GM18951 (cell line): ENCODE measurements at regions not wholly inside any gene's neighbourhood (a gene's known extent, or its start where the extent isn't known, plus 50 kb on each side); places are given as distances from the start of the nearest gene placed in this dataset.

Source experiments
- POLR2A ChIP-seq: IDR thresholded peaks from 4 replicates; pipeline ENCODE4 v1.6.1; 2011; ENCODE audit warnings: mild to moderate bottlenecking; ENCODE audit not compliant: insufficient read length, insufficient read depth; ENCODE audit errors: extremely low read depth
- in situ Hi-C: fragments of 300-500 bp; cut with MboI; formaldehyde crosslinking; loops from one replicate; pipeline ENCODE4 v1.12.0; 2022; ENCODE audit warnings: low sequenced_read_pairs, mixed read lengths, inconsistent platforms; ENCODE audit not compliant: unreplicated experiment

GRCh38 chr15:95709959-95710695, 620.4 kb upstream of the NR2F2 start:
- TF ChIP-seq POLR2A, result no peak
- in situ Hi-C loops, result no loop called here

- no peak for TF ChIP-seq POLR2A
- in situ Hi-C loops, result no loop called here
These were observed 617.7 kb upstream of the NR2F2 start for GRCh38 chr15:95712785-95713184.

- in situ Hi-C loops, result no loop called here
- no peak for TF ChIP-seq POLR2A
These were observed 617.2 kb upstream of the NR2F2 start for GRCh38 chr15:95713324-95713723.

DNA sequence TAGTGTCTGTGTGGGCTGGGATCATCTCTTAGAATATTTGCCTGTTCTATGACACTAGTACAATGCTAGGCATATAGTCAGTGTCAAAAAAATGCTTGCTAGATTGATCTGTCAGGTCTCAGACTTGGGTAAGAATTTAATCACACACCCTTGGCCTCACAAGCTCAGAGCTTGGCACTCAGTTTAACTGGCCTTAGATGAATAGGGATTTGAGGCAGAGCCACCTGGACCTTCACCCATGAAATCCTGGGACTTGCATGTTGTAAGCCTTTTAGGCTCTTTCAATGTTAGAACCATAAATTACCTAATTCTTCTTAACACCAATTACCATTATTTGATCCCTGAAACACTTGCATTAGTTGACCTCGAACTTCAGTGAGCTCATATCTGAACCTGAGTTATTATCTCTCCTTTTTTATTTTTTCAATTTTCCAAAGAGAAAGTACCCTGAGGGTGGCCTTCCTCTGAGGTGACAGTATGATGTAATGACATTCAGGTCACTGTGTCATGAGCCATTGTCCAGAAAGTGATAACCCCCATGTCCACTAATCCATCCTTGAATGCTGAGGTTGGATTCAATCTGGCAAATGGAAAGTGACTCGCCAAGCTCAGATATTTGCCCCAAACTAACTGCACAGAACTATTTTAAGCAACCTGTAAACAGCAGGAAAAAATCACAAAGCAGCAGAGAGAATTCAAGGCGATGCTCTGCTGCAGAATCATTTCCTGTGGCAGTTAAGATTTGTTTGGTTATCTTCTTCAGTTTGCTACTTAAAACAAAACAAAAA, 615.2 kb upstream of the NR2F2 start:
- in situ Hi-C loops, result no loop called here
- no peak for TF ChIP-seq POLR2A

DNA sequence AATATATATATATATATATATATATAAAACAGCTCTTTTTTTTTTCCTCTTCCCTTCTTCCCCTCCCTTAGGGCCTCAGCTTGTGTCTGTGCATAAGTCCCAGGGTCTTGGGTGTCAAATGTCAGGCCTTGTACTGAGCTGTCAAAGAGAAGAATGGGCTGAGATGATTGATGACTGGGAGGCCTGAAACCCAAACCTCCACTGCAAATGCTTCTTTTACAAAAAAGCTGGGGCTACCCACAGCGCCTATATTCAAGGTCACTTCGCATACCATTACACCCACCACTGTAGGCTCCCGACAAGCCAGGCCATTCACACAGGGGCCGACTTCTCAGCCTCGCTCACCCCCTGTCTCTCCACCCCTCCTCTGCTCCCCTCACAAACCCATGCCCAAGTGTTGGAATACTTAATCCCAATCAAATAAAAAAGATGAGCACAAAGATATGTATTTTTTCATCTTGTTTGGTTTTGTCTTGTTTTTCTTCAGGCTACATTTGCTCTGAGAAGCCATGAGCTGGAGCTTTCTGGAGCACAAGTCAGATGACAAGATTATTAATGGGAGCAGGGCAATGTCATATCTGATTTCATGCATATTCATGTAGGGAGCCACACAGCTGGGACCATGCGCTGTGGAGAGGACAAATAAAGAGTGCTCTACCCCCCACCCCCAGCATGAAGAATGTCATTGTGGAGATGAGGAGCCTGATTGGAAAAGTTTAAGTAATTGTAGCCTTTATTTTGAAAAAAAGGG, 614.4 kb upstream of the NR2F2 start:
- TF ChIP-seq POLR2A, result no peak
- in situ Hi-C loops, result no loop called here

DNA sequence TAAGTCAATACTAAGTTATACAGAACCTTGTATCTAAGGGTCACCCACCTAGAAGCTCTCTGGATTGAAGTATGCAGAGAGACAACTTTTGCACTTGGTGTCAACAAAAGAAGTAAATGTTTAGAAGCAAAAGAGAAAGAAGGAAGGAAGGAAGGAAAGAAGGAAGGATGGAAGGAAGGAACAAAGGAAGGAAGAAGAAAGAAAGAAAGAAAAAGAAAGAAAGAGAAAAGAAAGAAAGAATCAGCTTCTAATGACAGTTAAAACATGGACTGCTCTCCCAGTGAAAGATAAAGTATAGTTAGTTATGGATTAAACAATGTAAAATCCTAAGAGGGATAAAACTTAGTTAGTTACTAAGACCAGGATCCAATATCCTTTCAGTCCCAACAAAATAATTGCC, 613.8 kb upstream of the NR2F2 start:
- in situ Hi-C loops, result no loop called here
- TF ChIP-seq POLR2A, result no peak

DNA sequence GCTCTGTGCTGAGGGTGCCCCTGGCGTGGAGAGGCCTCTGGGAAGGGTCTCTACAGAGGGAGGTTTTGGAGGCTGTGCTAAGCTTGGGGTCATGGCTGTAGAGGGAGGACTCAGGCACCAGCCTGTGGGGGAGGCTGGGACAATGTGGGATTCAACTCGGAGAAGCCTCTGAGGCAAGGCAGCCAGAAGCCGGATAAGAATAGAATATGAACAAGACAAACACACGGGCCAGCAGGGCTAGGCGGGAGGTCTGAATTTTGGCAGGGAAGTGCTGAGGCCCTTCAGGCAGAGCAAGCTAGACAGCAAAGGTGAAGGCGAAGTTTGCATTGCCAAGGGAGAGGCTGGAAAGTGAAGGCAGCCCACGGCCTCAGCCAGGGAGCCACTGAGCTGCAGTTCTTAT, 612.1 kb upstream of the NR2F2 start:
- no peak for TF ChIP-seq POLR2A
- in situ Hi-C loops, result no loop called here

DNA sequence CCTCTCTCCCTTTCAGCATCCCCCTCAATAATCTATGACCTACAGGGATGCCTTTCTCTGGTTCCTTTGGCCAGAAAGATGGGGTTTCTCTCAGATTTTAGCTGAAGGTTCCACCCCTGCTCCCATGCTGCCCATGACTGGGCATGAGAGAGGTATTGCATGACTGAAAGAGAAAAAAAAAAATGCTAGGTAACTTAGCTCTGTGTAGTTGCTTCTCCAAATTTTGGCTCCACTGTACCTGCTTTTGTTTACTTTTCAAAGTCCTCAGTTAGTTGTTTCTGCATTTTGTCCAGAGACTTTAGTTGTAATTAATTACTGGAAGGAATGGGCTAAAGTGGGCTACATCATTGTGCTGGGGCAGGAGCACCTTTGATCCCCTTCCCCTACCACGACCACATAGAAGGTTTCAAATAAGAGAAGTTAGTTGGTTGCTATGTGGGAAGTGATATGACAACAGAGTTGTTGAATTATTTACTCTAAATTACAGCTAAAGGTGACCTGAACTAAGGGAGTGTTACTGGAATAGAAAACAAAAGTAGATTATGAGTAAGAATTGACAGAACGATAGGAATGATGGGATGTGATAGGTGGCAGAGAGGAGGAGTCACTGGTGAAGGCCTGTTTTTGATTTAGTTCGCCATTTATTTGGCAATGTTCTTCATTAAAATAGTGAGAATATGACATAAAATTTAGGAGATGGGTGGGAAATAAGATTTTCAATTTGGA, 605.4 kb upstream of the NR2F2 start:
- in situ Hi-C loops, result no loop called here
- no peak for TF ChIP-seq POLR2A

GRCh38 chr15:95726891-95727290, 603.6 kb upstream of the NR2F2 start:
- TF ChIP-seq POLR2A, result no peak
- in situ Hi-C loops, result no loop called here

- TF ChIP-seq POLR2A, result no peak
- in situ Hi-C loops, result no loop called here
These were observed 596.6 kb upstream of the NR2F2 start for GRCh38 chr15:95733931-95734330.

DNA sequence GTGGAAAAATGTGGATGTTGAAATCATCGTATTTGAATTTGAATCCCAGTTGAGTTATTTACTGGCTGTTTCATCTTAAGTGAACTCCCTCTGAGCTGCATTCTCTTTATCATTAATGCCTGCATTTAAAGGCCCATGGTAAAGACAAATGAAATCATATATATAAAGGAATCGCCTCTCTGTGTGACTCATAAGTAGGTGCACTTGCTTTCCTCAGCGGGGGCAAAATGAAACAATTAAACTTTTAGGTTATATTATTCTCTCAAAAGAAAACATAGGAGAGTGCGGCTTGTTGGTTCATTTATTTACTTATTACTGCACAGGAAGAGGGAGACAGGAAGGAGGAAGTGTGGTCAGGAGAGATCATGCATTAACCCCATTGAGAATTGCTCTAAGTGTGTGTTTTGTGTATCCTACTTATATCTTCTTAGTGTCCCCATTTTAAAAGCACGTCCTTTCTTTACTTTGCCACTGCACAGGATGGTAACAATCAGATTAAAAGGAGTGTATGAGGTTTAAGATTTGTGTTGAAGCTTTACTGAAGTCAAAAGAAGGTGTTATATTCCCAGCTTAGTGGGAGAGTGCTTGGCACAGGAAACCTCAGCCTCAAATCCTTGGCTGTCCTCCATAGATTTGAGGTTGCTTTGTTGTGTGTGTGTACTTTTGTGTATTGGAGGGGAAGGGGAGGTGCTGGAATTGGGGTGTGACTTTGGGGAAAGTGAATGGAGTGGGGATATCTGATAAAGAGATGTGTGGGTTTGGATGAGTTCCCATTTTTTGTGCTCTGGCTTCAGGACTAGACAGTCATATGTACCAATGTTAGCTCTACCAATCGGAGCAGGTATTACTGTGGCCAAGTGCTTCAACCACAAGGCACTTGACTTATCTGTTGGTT, 595.8 kb upstream of the NR2F2 start:
- in situ Hi-C loops, result no loop called here
- TF ChIP-seq POLR2A, result no peak

- in situ Hi-C loops, result no loop called here
These were observed 593.4 kb upstream of the NR2F2 start for GRCh38 chr15:95737060-95737459.

More at GRCh38 chr15:95737060-95737459, 593.4 kb upstream of the NR2F2 start:
- TF ChIP-seq POLR2A, result no peak
